H1 (cell line): ENCODE measurements at regions not wholly inside any gene's neighbourhood (a gene's known extent, or its start where the extent isn't known, plus 50 kb on each side); places are given as distances from the start of the nearest gene placed in this dataset.

Experiments used
- CTCF ChIA-PET: fragments of 300-600 bp; sonication (Branson Sonifier 250); formaldehyde crosslinking; loops from one replicate; lab custom pipeline; 2021; ENCODE audit not compliant: partially characterized antibody; lab: Charles Lee
- POLR2A ChIA-PET: fragments of 300-600 bp; sonication (Branson Sonifier 250); formaldehyde crosslinking; loops from one replicate; lab custom pipeline; 2021; ENCODE audit warnings: inconsistent platforms; ENCODE audit not compliant: partially characterized antibody; lab: Charles Lee
- DNase-seq, 2 experiments: peaks; one replicate each; pipeline versions ENCODE4 v3.0.0 to v3.0.0-alpha.2; 2010 to 2022; ENCODE audit warnings: low spot score in 2 of 2, low read depth in 1 of 2, mixed read lengths in 1 of 2
- FAIRE-seq: peaks from 2 replicates; lab custom pipeline; 2011; peaks lifted over from hg19 to GRCh38; lab: Jason Lieb, UNC
- H2AFZ ChIP-seq: 2 replicates; pipeline ENCODE4 v1.8.1; 2012; ENCODE audit warnings: low read length, inconsistent platforms
- H2AK5ac ChIP-seq: 2 replicates; pipeline ENCODE4 v1.6.1; 2013; ENCODE audit warnings: low read depth, low read length
- H2BK120ac ChIP-seq: replicated peaks from 2 replicates; pipeline ENCODE3; 2013; ENCODE audit warnings: low read depth, low read length, inconsistent platforms
- H2BK12ac ChIP-seq: 2 replicates; pipeline ENCODE4 v1.6.1; 2013; ENCODE audit warnings: low read depth, low read length
- H2BK15ac ChIP-seq: 2 replicates; pipeline ENCODE4 v1.6.1; 2013; ENCODE audit warnings: low read length
- H2BK20ac ChIP-seq: 2 replicates; pipeline ENCODE4 v1.6.1; 2013; ENCODE audit warnings: low read length
- H2BK5ac ChIP-seq: 2 replicates; pipeline ENCODE4 v1.6.1; 2013; ENCODE audit warnings: low read depth, low read length
- H3K14ac ChIP-seq: 2 replicates; pipeline ENCODE4 v1.6.1; 2013; ENCODE audit warnings: inconsistent platforms; ENCODE audit not compliant: insufficient read length
- H3K18ac ChIP-seq: 2 replicates; pipeline ENCODE4 v1.6.1; 2013; ENCODE audit warnings: low read length; ENCODE audit errors: extremely low read depth
- H3K23ac ChIP-seq: 2 replicates; pipeline ENCODE4 v1.6.1; 2013; ENCODE audit warnings: inconsistent platforms; ENCODE audit not compliant: insufficient read length
- H3K23me2 ChIP-seq: 2 replicates; pipeline ENCODE4 v1.6.1; 2013; ENCODE audit warnings: low read depth, low read length
- H3K27ac ChIP-seq: 2 replicates; pipeline ENCODE4 v1.6.1; 2011; ENCODE audit warnings: low read depth, low read length, inconsistent platforms
- H3K27me3 ChIP-seq, 4 experiments: replicated peaks in 1 of 4; 1 replicate in 1 of 4; 2 replicates in 3 of 4; pipeline versions ENCODE4 v1.6.1 to v1.8.1; 2011 to 2013; ENCODE audit warnings: low read length in 3 of 4, mild to moderate bottlenecking in 3 of 4, inconsistent platforms in 2 of 4, mixed read lengths in 2 of 4, moderate library complexity in 1 of 4; ENCODE audit not compliant: control insufficient read depth in 3 of 4, insufficient read depth in 3 of 4; ENCODE audit errors: extremely low read depth in 1 of 4
- H3K36me3 ChIP-seq, 4 experiments: 2 replicates each; pipeline versions ENCODE4 v1.6.1 to v1.8.1; 2011 to 2013; ENCODE audit warnings: mild to moderate bottlenecking in 4 of 4, low read length in 3 of 4, moderate library complexity in 2 of 4, control low read depth in 1 of 4, inconsistent platforms in 1 of 4; ENCODE audit not compliant: insufficient read depth in 4 of 4, control insufficient read depth in 2 of 4
- H3K4ac ChIP-seq: replicated peaks from 2 replicates; pipeline ENCODE3; 2013; ENCODE audit warnings: low read length, low read depth, mixed read lengths, inconsistent platforms; ENCODE audit not compliant: insufficient read length
- H3K4me1 ChIP-seq, 4 experiments: replicated peaks in 1 of 4; 1 replicate in 1 of 4; 2 replicates in 3 of 4; pipeline versions ENCODE4 v1.6.1 to v1.8.1; 2011 to 2013; ENCODE audit warnings: low read length in 3 of 4, inconsistent platforms in 2 of 4, mixed read lengths in 1 of 4; ENCODE audit not compliant: insufficient read depth in 4 of 4, control insufficient read depth in 3 of 4
- H3K4me2 ChIP-seq, 2 experiments: 2 replicates each; pipeline versions ENCODE4 v1.6.1 to v1.8.1; 2011 to 2013; ENCODE audit warnings: low read depth in 2 of 2, low read length in 2 of 2, control low read depth in 1 of 2, inconsistent platforms in 1 of 2, mild to moderate bottlenecking in 1 of 2; ENCODE audit not compliant: insufficient read depth in 1 of 2
- H3K4me3 ChIP-seq, 4 experiments: fragments of 200-600, 300-600 bp in 1 of 4; sonication (generic), shearing (Covaris generic), sonication (Bioruptor Twin) in 1 of 4; 2 replicates each; pipeline versions ENCODE4 v1.5.1 to v1.8.1; 2011 to 2016; ENCODE audit warnings: low read length in 4 of 4, low read depth in 3 of 4, control low read depth in 2 of 4, inconsistent platforms in 2 of 4, mild to moderate bottlenecking in 2 of 4, mixed read lengths in 1 of 4, moderate library complexity in 1 of 4; ENCODE audit not compliant: insufficient read depth in 2 of 4; ENCODE audit errors: extremely low read depth in 1 of 4
- H3K56ac ChIP-seq: replicated peaks from 2 replicates; pipeline ENCODE3; 2013; ENCODE audit warnings: low read depth, mild to moderate bottlenecking, mixed read lengths, low read length, inconsistent platforms; ENCODE audit not compliant: insufficient read length
- H3K79me1 ChIP-seq: 2 replicates; pipeline ENCODE4 v1.6.1; 2013; ENCODE audit warnings: low read depth, low read length, control low read depth
- H3K79me2 ChIP-seq, 2 experiments: 2 replicates each; pipeline versions ENCODE4 v1.6.1 to v1.8.1; 2012 to 2013; ENCODE audit warnings: low read length in 2 of 2, mild to moderate bottlenecking in 2 of 2, inconsistent platforms in 1 of 2; ENCODE audit not compliant: insufficient read depth in 2 of 2, control insufficient read depth in 1 of 2
- H3K9ac ChIP-seq, 4 experiments: replicated peaks in 1 of 4; 1 replicate in 1 of 4; 2 replicates in 3 of 4; pipeline versions ENCODE4 v1.6.1 to v1.8.1; 2011 to 2013; ENCODE audit warnings: low read depth in 3 of 4, low read length in 3 of 4, control low read depth in 2 of 4, mild to moderate bottlenecking in 2 of 4, moderate library complexity in 2 of 4, inconsistent platforms in 1 of 4; ENCODE audit errors: extremely low read depth in 1 of 4
- H3K9me3 ChIP-seq, 2 experiments: 2 replicates each; pipeline versions ENCODE4 v1.6.1 to v1.8.1; 2012 to 2013; ENCODE audit warnings: mild to moderate bottlenecking in 2 of 2, moderate library complexity in 2 of 2, control low read depth in 1 of 2, inconsistent platforms in 1 of 2, low read depth in 1 of 2, low read length in 1 of 2, mixed read lengths in 1 of 2; ENCODE audit not compliant: insufficient read depth in 2 of 2
- H4K20me1 ChIP-seq, 2 experiments: replicated peaks in 1 of 2; 2 replicates each; pipeline versions ENCODE3 to v1.8.1; 2011 to 2013; ENCODE audit warnings: inconsistent platforms in 2 of 2, low read length in 2 of 2, mild to moderate bottlenecking in 1 of 2; ENCODE audit not compliant: insufficient read depth in 2 of 2, control insufficient read depth in 1 of 2
- H4K5ac ChIP-seq: 2 replicates; pipeline ENCODE4 v1.6.1; 2013; ENCODE audit warnings: low read length, low read depth, mixed read lengths, inconsistent platforms; ENCODE audit not compliant: insufficient read length
- H4K8ac ChIP-seq: 2 replicates; pipeline ENCODE4 v1.8.0; 2013; ENCODE audit warnings: mild to moderate bottlenecking, moderate library complexity, low read length, inconsistent platforms; ENCODE audit not compliant: insufficient read depth; ENCODE audit errors: extremely low read depth
- H4K91ac ChIP-seq: replicated peaks from 2 replicates; pipeline ENCODE3; 2013; ENCODE audit warnings: low read length, mixed read lengths, inconsistent platforms; ENCODE audit not compliant: insufficient read length
- ASH2L ChIP-seq: fragments of 200-600, 300-600 bp; sonication (generic); IDR thresholded peaks from one replicate; pipeline ENCODE4 v1.7.1; 2017; ENCODE audit warnings: low read length
- BCL11A ChIP-seq, 2 experiments: IDR thresholded peaks; one replicate each; pipeline ENCODE4 v1.6.1; 2011; ENCODE audit warnings: low read depth in 2 of 2, low read length in 2 of 2, mild to moderate bottlenecking in 2 of 2
- CHD2 ChIP-seq: IDR thresholded peaks from 2 replicates; pipeline ENCODE4 v1.6.1; 2012; ENCODE audit warnings: low read length, improper control_type of control experiment
- CTCF ChIP-seq, 3 experiments: IDR thresholded peaks; 1 replicate in 2 of 3; 2 replicates in 1 of 3; pipeline versions ENCODE4 v1.5.1 to v1.6.1; 2011; ENCODE audit warnings: low read length in 3 of 3, mild to moderate bottlenecking in 3 of 3, inconsistent platforms in 2 of 3, low read depth in 1 of 3, moderate library complexity in 1 of 3; ENCODE audit not compliant: insufficient read depth in 1 of 3; ENCODE audit errors: control extremely low read depth in 1 of 3
- EP300 ChIP-seq, 2 experiments: IDR thresholded peaks; 1 replicate in 1 of 2; 2 replicates in 1 of 2; pipeline ENCODE4 v1.6.1; 2011 to 2012; ENCODE audit warnings: low read depth in 2 of 2, low read length in 2 of 2, mild to moderate bottlenecking in 2 of 2, borderline replicate concordance in 1 of 2, inconsistent platforms in 1 of 2, moderate library complexity in 1 of 2
- FOSL1 ChIP-seq: IDR thresholded peaks from 2 replicates; pipeline ENCODE4 v1.6.1; 2011; ENCODE audit warnings: mild to moderate bottlenecking, low read depth, low read length, moderate library complexity; ENCODE audit not compliant: insufficient read depth
- KDM1A ChIP-seq: fragments of 200-600, 300-600 bp; sonication (generic); IDR thresholded peaks from 2 replicates; pipeline ENCODE4 v1.7.1; 2016; ENCODE audit warnings: mild to moderate bottlenecking, low read length, borderline replicate concordance
- NRF1 ChIP-seq: IDR thresholded peaks from 2 replicates; pipeline ENCODE4 v1.6.1; 2011; ENCODE audit warnings: mild to moderate bottlenecking, low read depth, low read length, improper control_type of control experiment
- RAD21 ChIP-seq, 2 experiments: IDR thresholded peaks in 1 of 2; conservative IDR thresholded peaks in 1 of 2; 2 replicates each; pipeline ENCODE4 v1.6.1; 2011; ENCODE audit warnings: low read depth in 2 of 2, low read length in 2 of 2, improper control_type of control experiment in 1 of 2, inconsistent platforms in 1 of 2, mild to moderate bottlenecking in 1 of 2, moderate library complexity in 1 of 2
- RBBP5 ChIP-seq: IDR thresholded peaks from 2 replicates; pipeline ENCODE4 v1.7.1; 2012; ENCODE audit warnings: low read depth, mild to moderate bottlenecking, inconsistent platforms, low read length, moderate library complexity, borderline replicate concordance
- RNF2 ChIP-seq: fragments of 200-900, 300-1000 bp; sonication (generic); IDR thresholded peaks from 2 replicates; pipeline ENCODE4 v1.7.1; 2016; ENCODE audit warnings: borderline replicate concordance, low read depth, mild to moderate bottlenecking, antibody characterized with exemption, low read length; ENCODE audit not compliant: poor library complexity, severe bottlenecking; ENCODE audit errors: missing control alignments
- WGBS, 2 experiments: shearing (Covaris generic) in 1 of 2; methylation state at CpG; one replicate each; pipeline versions ENCODE4 v1.1.6 to v1.1.7; 2013 to 2015; ENCODE audit warnings: low lambda C conversion rate in 2 of 2, mixed read lengths in 2 of 2, inconsistent platforms in 1 of 2, low coverage in 1 of 2, missing lambda C conversion rate in 1 of 2; ENCODE audit not compliant: insufficient replicate concordance in 2 of 2, insufficient coverage in 1 of 2, insufficient read length in 1 of 2; ENCODE audit errors: extremely low coverage in 1 of 2, missing lambda C conversion rate in 1 of 2; 5-methylcytosine and 5-hydroxymethylcytosine counted together

GRCh38 chr5:38184627-38185026 lies 73.7 kb upstream of the EGFLAM start:
- H3K79me1 ChIP-seq: no peaks in the 10 kb centered on the region
- no peak overlapping the region for H3K56ac ChIP-seq
- H3K9me3 ChIP-seq: no peaks in the 10 kb centered on the region
- FAIRE-seq (no peak), DNase-seq (no peak)
- H3K14ac ChIP-seq: no peak overlapping the region
- H3K23me2 ChIP-seq: no peaks in the 10 kb centered on the region
- H4K20me1 ChIP-seq: no peaks in the 10 kb centered on the region
- ChIA-PET CTCF (no interaction called here), POLR2A (no interaction called here)
- 90% methylated on average over 3 of the region's 3 CpGs; no CpG with 5 or more reads in 1 of the 2 experiments for WGBS, 2 experiments
- H4K5ac ChIP-seq: no peak overlapping the region
- no peak overlapping the region for H3K27ac ChIP-seq
- H3K23ac ChIP-seq: no peak overlapping the region
- H2AK5ac ChIP-seq: no peak overlapping the region
- no peak overlapping the region for H3K4ac ChIP-seq
- no peak overlapping the region for H4K91ac ChIP-seq
- H2BK20ac ChIP-seq: no peak overlapping the region
- no peak overlapping the region for H2BK12ac ChIP-seq
- no peaks in the 10 kb centered on the region for H3K4me1 ChIP-seq
- H3K27me3 ChIP-seq: no peaks in the 10 kb centered on the region
- H3K4me3 ChIP-seq: no peak overlapping the region
- no peak overlapping the region for H3K9ac ChIP-seq
- no peak for TF ChIP-seq CTCF (IDR thresholded peaks at IDR 0.05; ENCODE audit: control extremely low read depth in 1 of 3, insufficient read depth in 1 of 3, low read depth in 1 of 3, low read length in 3 of 3)
- TF ChIP-seq BCL11A (IDR thresholded peaks at IDR 0.05; ENCODE audit: low read depth in 2 of 2, low read length in 2 of 2): no peak
- no peak for TF ChIP-seq RNF2
- no peak for TF ChIP-seq CHD2
- no peak for TF ChIP-seq RAD21 (IDR thresholded peaks at IDR 0.05 in 1 of 2, conservative IDR thresholded peaks at IDR 0.05 in 1 of 2; ENCODE audit: low read depth in 2 of 2, low read length in 2 of 2)
- TF ChIP-seq FOSL1: no peak
- TF ChIP-seq KDM1A: no peak
- TF ChIP-seq RBBP5: no peak
- TF ChIP-seq NRF1: no peak
- TF ChIP-seq EP300 (IDR thresholded peaks at IDR 0.05; ENCODE audit: borderline replicate concordance in 1 of 2, low read depth in 2 of 2, low read length in 2 of 2): no peak
- no peak for TF ChIP-seq ASH2L
- H2AFZ ChIP-seq: no peak overlapping the region
- H2BK15ac ChIP-seq: no peak overlapping the region
- no peak overlapping the region for H2BK5ac ChIP-seq
- no peaks in the 10 kb centered on the region for H3K36me3 ChIP-seq
- no peak overlapping the region for H2BK120ac ChIP-seq
- no peak overlapping the region for H3K4me2 ChIP-seq
- no peaks in the 10 kb centered on the region for H3K79me2 ChIP-seq
- H4K8ac ChIP-seq: no peak overlapping the region
- H3K18ac ChIP-seq: no peak overlapping the region
